ENCODE measurements at regions not wholly inside any gene's neighbourhood (a gene's known extent, or its start where the extent isn't known, plus 50 kb on each side); places are given as distances from the start of the nearest gene placed in this dataset.

DNA sequence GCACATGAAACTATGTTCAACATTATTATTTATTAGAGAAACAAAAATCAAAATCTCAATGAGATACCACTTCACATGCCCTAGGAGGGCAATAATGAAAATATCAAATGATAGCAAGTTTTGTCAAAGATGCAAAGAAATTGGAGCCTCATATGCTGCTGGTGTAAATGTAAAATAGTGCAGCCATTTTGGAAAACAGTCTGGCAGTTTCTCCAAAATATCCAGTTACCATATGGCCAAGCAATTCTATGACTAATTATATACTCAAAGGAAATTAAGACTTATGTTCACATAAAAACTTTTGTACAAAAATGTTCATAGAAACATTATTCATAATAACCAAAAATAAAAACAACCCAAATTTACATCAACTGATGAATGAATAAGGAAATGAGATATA lies 313.6 kb upstream of the LMO3 start:
- Histone ChIP-seq H3K27ac (ENCODE audit: extremely low read depth, low read depth, low read length) (no peak overlapping the region), H3K4me1 (replicated peaks in 1 of 2; ENCODE audit: control insufficient read depth in 2 of 2, insufficient read depth in 2 of 2, low read length in 2 of 2) (no peaks in the 10 kb centered on the region), H3K9me3 (replicated peaks; ENCODE audit: control insufficient read depth, insufficient read depth, low read depth, low read length) (no peaks in the 10 kb centered on the region; the same call in 1 of the 2 replicates), H3K36me3 (ENCODE audit: control insufficient read depth, insufficient read depth, low read length) (no peaks in the 10 kb centered on the region), H3K27me3 (ENCODE audit: control insufficient read depth in 2 of 2, insufficient read depth in 2 of 2, low read length in 2 of 2) (no peaks in the 10 kb centered on the region), H2AFZ (ENCODE audit: low read depth, low read length) (no peak overlapping the region), H4K20me1 (replicated peaks; ENCODE audit: control insufficient read depth, insufficient read depth, low read length) (no peaks in the 10 kb centered on the region), H3K9ac (ENCODE audit: insufficient read depth in 1 of 2, low read depth in 2 of 2, low read length in 2 of 2) (no peak overlapping the region), H3K79me2 (ENCODE audit: control insufficient read depth, insufficient read depth, low read length) (no peaks in the 10 kb centered on the region), H3K4me3 (no peak overlapping the region), H3K4me2 (ENCODE audit: insufficient read depth, low read length) (no peak overlapping the region), H3K9me1 (ENCODE audit: control insufficient read depth, insufficient read depth, low read length) (no peaks in the 10 kb centered on the region)
- ATAC-seq, result no peak
- BruUV-seq (replicated peaks), result no TSS peak
- intact Hi-C loops (cut with micrococcal nuclease), result no loop called here
- ChIA-PET POLR2A (no interaction called here), CTCF (ENCODE audit: low intra/inter-chr PET ratio) (no interaction called here)
- in situ Hi-C loops (cut with MboI), result no loop called here
- no peak for TF ChIP-seq HLTF (IDR thresholded peaks at IDR 0.05)
- TF ChIP-seq SNRNP70 (optimal IDR thresholded peaks at IDR 0.05; ENCODE audit: low read depth, low read length), result no peak
- TF ChIP-seq, protein P1, sequence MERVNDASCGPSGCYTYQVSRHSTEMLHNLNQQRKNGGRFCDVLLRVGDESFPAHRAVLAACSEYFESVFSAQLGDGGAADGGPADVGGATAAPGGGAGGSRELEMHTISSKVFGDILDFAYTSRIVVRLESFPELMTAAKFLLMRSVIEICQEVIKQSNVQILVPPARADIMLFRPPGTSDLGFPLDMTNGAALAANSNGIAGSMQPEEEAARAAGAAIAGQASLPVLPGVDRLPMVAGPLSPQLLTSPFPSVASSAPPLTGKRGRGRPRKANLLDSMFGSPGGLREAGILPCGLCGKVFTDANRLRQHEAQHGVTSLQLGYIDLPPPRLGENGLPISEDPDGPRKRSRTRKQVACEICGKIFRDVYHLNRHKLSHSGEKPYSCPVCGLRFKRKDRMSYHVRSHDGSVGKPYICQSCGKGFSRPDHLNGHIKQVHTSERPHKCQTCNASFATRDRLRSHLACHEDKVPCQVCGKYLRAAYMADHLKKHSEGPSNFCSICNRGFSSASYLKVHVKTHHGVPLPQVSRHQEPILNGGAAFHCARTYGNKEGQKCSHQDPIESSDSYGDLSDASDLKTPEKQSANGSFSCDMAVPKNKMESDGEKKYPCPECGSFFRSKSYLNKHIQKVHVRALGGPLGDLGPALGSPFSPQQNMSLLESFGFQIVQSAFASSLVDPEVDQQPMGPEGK (CRISPR knock-in tag; IDR thresholded peaks at IDR 0.05; ENCODE audit: borderline replicate concordance), result no peak
- no peak for TF ChIP-seq NR1H2 (CRISPR knock-in tag; IDR thresholded peaks at IDR 0.05)
- no peak for TF ChIP-seq NELFE (IDR thresholded peaks at IDR 0.05; ENCODE audit: insufficient read depth, insufficient read length)
- TF ChIP-seq MIER1 (IDR thresholded peaks at IDR 0.05; ENCODE audit: low read depth), result no peak
- FAIRE-seq, result no peak
- no peak for DNase-seq (ENCODE audit: extremely low read depth in 1 of 4, low spot score in 3 of 4)

Data from K562 (cell line).